ENCODE measurements at regions not wholly inside any gene's neighbourhood (a gene's known extent, or its start where the extent isn't known, plus 50 kb on each side); places are given as distances from the start of the nearest gene placed in this dataset.

DNA sequence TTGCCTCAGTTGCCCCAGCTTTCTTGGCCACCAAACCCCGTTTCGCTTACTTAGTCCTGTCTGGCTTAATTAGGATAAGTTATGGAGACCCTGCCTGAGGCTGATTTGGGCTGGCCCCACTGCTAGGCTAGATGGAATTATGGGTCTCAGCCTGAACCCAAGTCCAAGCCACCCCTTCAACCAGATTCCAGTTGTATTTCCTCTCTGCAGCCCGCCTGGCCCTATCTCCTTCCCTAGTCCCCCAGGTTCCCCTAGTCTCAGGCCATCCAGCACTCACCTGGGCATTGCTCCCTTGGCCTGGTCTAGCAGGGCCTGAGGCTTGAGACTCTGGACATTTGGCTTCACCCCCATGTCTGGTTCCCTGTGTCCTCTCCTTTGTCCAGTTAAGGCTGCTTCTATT, 111.7 kb upstream of the IPO9 start:
- TF ChIP-seq, protein P1, sequence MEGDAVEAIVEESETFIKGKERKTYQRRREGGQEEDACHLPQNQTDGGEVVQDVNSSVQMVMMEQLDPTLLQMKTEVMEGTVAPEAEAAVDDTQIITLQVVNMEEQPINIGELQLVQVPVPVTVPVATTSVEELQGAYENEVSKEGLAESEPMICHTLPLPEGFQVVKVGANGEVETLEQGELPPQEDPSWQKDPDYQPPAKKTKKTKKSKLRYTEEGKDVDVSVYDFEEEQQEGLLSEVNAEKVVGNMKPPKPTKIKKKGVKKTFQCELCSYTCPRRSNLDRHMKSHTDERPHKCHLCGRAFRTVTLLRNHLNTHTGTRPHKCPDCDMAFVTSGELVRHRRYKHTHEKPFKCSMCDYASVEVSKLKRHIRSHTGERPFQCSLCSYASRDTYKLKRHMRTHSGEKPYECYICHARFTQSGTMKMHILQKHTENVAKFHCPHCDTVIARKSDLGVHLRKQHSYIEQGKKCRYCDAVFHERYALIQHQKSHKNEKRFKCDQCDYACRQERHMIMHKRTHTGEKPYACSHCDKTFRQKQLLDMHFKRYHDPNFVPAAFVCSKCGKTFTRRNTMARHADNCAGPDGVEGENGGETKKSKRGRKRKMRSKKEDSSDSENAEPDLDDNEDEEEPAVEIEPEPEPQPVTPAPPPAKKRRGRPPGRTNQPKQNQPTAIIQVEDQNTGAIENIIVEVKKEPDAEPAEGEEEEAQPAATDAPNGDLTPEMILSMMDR (IDR thresholded peaks at IDR 0.05): no peak
- no peak for TF ChIP-seq POLR2A (IDR thresholded peaks at IDR 0.05)
